VCaP (cell line): ENCODE measurements at regions not wholly inside any gene's neighbourhood (a gene's known extent, or its start where the extent isn't known, plus 50 kb on each side); places are given as distances from the start of the nearest gene placed in this dataset.
A peak's percentile ranks its signal among the peaks of the same experiment; 100 is the strongest.

Source experiments
- H3K27ac ChIP-seq: fragments of 450-650 bp; 2 replicates; pipeline ENCODE4 v1.5.1; 2017
- TF ChIP-seq, protein P1 (sequence below): fragments of 450-650 bp; conservative IDR thresholded peaks from 2 replicates; pipeline ENCODE4 v1.5.1; 2017; ENCODE audit warnings: mild to moderate bottlenecking, moderate library complexity

DNA sequence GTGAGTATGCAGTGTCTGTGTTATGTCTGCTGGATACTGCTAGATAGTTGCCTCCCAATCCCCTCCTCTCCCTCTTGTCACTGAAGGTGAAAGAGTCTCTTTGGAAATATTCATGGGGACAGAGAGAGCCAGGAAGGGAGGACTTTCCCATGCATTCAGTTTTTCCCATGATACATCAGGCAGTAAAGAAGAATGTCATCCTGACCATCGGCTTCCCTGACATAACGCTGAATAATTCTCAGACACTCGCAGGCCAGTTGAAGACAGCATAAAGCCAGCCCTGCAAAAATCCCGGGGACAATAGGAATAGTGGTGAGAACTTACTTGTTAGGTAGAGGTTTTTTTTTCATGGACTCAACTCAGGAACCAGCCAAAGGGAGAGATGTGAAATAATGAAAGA, 58.1 kb downstream of the KLF4 start:
- TF ChIP-seq, protein P1, sequence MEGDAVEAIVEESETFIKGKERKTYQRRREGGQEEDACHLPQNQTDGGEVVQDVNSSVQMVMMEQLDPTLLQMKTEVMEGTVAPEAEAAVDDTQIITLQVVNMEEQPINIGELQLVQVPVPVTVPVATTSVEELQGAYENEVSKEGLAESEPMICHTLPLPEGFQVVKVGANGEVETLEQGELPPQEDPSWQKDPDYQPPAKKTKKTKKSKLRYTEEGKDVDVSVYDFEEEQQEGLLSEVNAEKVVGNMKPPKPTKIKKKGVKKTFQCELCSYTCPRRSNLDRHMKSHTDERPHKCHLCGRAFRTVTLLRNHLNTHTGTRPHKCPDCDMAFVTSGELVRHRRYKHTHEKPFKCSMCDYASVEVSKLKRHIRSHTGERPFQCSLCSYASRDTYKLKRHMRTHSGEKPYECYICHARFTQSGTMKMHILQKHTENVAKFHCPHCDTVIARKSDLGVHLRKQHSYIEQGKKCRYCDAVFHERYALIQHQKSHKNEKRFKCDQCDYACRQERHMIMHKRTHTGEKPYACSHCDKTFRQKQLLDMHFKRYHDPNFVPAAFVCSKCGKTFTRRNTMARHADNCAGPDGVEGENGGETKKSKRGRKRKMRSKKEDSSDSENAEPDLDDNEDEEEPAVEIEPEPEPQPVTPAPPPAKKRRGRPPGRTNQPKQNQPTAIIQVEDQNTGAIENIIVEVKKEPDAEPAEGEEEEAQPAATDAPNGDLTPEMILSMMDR: no peak
- H3K27ac ChIP-seq: peak overlapping the region; percentile 99

DNA sequence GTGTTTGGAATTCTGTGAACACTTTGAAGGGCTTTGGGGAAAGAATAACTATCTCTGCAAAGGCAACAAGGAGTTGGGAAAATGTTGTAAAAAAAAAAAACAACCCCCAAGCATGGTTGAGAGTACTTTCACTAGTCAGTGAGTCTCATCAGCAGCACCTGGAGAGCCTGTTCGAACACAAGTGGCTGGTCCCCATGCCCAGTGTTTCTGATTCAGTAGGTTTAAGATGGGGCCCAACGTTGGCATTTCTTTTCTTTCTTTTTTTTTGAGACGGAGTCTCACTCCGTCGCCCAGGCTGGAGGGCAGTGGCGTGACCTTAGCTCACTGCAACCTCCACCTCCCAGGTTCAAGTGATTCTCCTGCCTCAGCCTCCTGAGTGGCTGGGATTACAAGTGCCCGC, 59.5 kb downstream of the KLF4 start:
- H3K27ac ChIP-seq: peak overlapping the region; percentile 99
- TF ChIP-seq, protein P1: no peak

DNA sequence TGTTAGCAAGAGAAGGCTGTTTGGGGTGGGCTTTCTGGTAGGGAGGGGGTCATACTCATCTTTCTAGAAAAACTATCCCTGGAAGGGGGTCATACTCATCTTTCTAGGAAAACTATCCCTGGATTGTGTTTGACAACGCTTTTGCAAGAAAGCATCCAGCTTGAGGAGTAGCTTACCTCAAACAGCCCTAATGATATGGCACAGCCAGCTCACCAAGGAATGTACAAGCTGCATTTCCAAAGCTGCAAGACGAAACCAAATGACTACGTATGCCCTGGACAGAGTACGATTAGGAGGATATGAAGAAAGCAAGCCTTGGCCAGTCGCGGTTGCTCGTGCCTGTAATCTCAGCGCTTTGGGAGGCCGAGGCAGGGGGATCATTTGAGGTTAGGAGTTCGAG, 63.4 kb downstream of the KLF4 start:
- TF ChIP-seq, protein P1: no peak

DNA sequence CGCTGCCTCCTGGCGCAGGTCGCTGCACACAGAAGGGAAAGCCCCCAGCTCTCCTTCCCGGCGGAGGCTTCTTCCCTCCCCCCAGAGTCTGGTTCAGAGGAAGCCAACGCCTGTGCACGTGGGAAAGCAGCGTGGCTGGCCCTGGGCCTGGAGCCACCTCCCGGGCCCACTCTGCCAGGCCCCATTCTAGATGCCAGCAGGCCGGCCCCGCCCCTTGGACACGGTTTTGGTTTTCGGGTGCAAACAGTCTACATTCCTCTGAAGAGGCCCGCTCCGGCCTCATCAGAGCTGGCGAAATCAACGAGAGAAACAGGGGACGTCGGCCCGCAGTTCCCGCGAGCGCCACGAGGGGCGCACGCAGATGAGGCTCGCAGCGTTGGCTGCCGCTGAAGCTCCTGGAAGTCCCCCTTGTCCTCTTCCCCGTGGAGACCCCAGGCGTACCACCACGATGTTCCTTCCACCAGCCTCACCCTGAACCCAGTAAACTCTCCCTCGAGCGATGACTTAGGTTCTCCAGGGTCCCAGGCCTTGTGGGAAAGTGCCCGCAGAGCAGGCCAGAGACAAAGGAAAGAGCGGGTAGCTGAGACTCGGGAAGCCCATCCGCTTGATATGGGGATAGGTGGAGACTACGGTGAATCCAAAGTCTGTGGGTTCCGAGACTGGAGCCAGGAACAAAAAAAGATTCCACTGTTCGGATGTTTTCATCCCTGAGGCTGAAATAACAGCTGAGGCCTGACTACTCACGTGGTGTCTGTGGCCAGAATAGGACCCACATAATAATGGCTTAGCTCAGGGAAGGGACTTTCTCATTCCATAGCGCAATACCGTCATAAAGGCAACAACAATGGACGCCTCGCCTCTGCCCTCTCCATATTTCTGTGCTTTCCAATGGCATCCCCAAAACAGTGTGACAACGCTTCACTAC, 64.2 kb downstream of the KLF4 start:
- no peak overlapping the region; the same call in 1 of the 2 replicates for H3K27ac ChIP-seq
- TF ChIP-seq, protein P1: peak; percentile 47; the same call in 1 of the 2 replicates

More for the DNA sequence above, 63.4 kb downstream of the KLF4 start:
- no peak overlapping the region for H3K27ac ChIP-seq

- peak overlapping the region; percentile 42 for H3K27ac ChIP-seq
- TF ChIP-seq, protein P1: no peak
Observed at GRCh38 chr9:107423540-107423939, 66.0 kb downstream of the KLF4 start.

GRCh38 chr9:107422189-107423185, 67.1 kb downstream of the KLF4 start:
- peak overlapping the region; percentile 42 for H3K27ac ChIP-seq
- TF ChIP-seq, protein P1: peak; percentile 92

- H3K27ac ChIP-seq: no peak overlapping the region
- TF ChIP-seq, protein P1: no peak
Observed at GRCh38 chr9:107410420-107410819, 79.1 kb downstream of the KLF4 start.
